ENCODE measurements at regions not wholly inside any gene's neighbourhood (a gene's known extent, or its start where the extent isn't known, plus 50 kb on each side); places are given as distances from the start of the nearest gene placed in this dataset.

GRCh38 chr10:37623506-37623905 is 233.9 kb downstream of the ZNF248 start (continued):
- TF ChIP-seq ZNF362 (CRISPR knock-in tag; IDR thresholded peaks at IDR 0.05; ENCODE audit: borderline replicate concordance) = 0 out of 2 replicates have a peak, but pooled peaks have one; percentile 48
- TF ChIP-seq ZSCAN12 (CRISPR knock-in tag; IDR thresholded peaks at IDR 0.05) = no peak
- TF ChIP-seq ZMYM4 (CRISPR knock-in tag; IDR thresholded peaks at IDR 0.05) = peak; percentile 46
- TF ChIP-seq E2F5 (CRISPR knock-in tag; conservative IDR thresholded peaks at IDR 0.05) = no peak
- no peak for TF ChIP-seq ZFP1 (CRISPR knock-in tag; IDR thresholded peaks at IDR 0.05)
- TF ChIP-seq ZNF205 (CRISPR knock-in tag; IDR thresholded peaks at IDR 0.05) = no peak
- no peak for TF ChIP-seq ZBTB14 (CRISPR knock-in tag; IDR thresholded peaks at IDR 0.05)
- TF ChIP-seq HMGXB3 (CRISPR knock-in tag; IDR thresholded peaks at IDR 0.05; ENCODE audit: borderline replicate concordance) = no peak

Data from HepG2 (cell line).